Endometrium (tissue), 2 donors: ENCODE measurements at regions not wholly inside any gene's neighbourhood (a gene's known extent, or its start where the extent isn't known, plus 50 kb on each side); places are given as distances from the start of the nearest gene placed in this dataset.
"Not testable (repeated sequence)": the region's sequence is repeated elsewhere in the genome, so short reads cannot be mapped to it uniquely, and the experiment has no call there.

ENCODE experiments used
- FAIRE-seq: peaks from 2 replicates; lab custom pipeline; 2012; peaks lifted over from hg19 to GRCh38; lab: Jason Lieb, UNC
- donor health status: control.
- donor health status: control.

DNA sequence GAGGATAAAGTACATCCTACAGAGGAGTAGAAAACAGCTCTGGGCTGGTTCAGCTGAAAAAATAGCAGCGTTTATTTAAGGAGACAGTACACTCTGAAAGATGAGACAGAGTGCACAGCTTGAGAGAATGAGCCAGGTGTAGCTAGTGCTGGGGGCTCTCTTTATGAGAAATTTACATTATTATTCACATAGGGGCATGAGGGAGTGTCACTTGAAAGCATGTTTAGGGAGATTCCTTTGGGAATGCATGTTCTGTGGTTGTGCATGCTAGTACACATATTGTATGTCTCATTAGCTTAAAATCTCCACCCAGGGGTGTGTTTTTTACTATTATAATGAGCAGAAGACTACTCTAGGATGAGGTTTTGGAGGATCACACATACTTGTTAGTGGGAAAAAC, 1224.4 kb downstream of the REEP3 start:
- FAIRE-seq = no peak

DNA sequence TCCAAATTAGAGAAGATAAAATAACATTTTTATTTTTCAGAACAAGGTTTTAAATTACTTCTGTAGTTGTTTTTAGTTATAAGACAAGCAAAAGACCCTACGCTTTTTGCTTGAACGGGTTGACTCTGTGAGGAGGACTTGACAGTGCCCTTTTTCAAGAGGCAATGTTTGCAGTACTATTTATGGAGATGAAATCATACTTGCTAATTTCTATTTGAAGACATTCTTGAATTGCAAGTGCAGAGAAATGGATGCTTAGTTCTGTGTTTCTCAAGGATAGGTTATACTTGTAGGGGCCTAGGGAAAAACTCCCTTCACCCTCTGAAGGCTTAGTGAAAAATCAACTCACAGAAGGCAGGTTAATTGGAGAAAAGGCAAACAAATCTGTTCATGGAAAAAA, 1229.5 kb downstream of the REEP3 start:
- FAIRE-seq = no peak

DNA sequence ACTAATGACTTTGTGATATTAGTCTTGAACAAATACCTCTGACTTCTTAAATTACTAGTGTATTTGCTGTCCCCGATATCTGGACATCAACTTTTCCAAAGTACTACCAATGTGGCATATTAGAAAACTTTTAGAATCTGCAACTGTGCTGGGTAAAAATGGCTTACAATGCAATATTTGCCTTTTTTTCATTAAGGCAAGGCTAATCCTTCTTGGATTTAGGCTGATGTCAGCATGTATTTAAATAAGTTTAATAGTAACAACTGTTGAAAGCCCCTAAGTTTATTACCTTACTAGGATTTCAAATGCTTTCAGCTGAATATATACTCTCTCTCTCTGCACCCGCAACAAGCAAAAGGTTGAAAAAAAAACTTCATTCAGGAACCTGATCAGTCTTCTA, 1232.3 kb downstream of the REEP3 start:
- no peak for FAIRE-seq

DNA sequence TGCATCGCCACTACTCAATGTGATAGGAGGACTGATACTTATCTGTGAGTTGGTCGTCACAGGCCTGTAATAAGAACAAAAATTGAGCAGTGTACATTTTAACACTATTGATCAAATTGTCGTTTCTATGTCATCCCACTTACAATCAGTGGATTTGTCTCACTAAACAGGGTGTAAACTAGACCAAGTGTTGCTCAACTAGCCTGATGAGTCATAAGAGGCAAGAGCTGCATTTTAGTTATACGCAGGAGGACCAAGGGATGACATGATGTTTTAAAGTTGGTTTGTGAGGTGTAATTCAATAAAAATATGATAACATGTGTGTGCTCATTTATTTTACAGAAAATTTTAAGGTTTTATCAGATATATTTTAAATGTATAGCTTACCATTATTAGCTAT, 1239.2 kb downstream of the REEP3 start:
- FAIRE-seq = no peak

DNA sequence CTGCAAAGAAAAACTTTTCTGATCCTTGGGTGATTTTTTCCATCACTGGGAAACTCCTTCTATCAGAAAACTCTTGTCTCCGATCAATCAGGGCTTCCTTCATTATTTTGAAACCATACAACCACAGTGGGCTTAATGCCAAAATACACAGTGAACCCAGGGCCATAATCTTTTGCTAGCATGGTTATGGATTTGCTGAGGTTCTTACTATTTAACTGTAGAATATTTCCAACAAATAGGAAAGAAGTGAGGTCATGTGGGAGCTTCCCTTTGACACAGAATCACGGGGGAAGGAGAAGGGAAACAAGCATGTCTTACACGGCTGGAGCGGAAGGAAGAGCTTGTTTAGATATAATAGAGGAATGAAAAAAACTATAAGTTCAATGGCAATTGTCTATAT, 1241.7 kb downstream of the REEP3 start:
- no peak for FAIRE-seq

DNA sequence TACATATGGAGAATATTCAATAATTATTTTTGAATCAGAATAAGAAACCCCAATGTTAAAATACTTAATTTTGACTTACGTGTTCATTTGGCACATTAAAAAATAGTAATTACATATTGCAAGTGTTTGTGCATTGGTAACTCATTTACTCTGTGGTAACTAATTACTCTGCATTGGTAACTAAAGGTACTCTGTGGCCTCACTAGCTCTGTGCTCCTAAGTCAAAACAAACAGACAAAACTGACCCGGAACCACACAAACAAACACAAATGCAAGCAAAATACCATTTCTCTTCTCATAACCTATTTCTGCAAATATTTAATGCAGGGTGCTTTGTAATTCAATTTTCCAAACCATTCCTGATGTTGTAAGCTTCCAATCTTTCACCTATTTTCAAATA, 1244.3 kb downstream of the REEP3 start:
- FAIRE-seq = no peak

DNA sequence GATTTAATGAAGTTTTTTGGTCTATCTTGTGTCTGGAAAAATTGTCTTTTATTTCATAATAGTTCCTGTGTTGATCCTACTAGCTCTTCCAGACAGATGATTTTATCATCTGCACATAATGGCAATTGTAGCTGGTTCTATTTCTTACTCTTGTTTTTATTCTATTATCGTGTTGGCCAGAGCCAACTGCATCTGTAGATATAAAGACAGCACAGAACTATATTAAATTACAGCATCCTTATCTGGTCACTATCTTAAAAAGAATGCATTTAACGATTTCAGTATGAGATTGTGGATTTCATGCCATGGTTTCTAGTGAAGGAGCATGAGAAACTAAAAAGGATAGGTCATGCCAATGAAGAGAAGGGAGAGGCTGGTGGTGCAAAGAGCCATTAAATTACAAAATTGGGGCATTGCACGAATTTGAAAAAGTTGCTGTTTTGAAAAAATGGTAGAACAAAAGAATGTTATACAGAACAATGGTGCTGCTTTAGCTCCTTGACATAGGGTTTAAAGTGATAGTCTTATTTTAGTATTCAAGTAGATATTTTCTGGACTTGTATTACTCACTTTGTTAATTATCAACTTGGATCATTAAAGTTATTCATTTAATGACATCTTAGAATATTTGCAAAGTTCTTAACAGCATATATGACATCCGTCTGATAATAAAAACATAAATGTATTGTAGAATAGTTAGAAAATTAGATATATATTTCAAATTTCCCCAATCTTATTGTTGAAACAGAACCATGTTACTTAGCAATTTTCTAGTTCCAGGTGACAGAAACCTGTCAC, 1250.3 kb downstream of the REEP3 start:
- no peak for FAIRE-seq

DNA sequence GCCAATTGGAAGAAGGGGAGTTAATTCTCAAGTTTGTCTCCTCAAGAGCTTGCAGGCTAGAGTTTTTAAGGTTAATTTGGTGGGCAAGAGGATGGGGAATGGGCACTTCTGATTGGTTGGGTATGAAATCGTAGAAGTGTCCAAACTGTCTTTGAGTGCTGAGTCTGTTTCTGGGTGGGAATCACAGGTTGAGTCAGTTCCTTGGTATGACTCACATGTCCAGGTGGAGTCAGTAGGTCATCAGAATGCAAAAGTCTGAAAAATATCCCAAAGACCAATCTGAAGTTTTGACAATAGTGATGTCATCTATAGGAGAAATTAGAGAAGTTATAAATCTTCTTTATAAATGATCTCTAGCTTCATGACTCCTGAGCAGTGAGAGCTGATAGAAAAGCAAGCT, 1252.2 kb downstream of the REEP3 start:
- no peak for FAIRE-seq

DNA sequence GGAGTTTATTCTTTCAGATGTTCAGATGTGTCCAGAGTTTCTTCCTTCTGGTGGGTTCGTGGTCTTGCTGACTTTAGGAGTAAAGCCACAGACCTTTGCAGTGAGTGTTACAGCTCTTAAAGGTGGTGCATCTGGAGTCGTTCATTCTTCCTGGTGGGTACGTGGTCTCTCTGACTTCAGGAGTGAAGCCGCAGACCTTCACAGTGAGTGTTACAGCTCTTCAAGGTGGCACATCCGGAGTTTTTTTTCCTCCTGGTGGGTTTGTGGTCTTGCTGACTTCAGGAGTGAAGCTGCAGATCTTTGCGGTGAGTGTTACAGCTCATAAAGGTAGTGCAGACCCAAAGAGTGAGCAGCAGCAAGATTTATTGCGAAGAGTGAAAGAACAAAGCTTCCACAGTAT, 1263.2 kb downstream of the REEP3 start:
- not testable (repeated sequence) for FAIRE-seq

DNA sequence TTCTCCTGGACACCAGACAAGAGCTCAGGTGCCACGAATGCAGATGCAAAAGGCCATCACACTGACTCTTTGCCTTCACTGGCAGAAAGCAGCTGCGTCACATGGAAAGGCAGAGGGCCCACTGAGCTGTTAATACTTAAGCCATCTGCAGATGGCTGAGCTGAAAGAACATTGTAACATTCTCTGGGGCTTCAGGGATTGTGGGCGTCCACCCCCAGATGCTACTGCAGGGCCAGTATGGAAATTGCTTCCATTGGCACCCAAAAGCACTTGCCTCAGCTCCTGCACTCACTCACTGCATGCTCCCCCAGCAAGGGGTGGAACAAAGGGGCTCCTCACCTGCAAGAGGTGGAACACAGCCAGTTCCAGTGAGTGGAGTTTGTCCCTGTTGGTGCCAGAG, 1264.6 kb downstream of the REEP3 start:
- FAIRE-seq = no peak

DNA sequence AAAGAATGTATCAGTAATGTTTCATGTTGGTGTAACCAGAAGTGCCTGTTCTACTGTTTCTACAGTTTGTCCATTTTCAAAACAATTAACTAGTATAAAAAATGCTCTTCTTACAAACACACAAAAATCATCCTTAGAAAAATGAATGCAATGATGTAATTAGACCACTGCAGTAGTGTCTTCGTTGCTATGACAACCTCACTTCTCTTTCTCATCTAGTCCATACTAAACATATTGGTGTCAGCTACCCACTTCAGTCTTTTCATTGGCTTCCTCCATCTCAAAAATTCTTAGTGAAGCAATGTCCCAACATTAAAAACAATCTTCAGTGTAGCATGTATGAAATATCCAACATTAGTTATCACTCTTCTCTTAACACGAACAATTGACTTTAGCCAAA, 1265.8 kb downstream of the REEP3 start:
- FAIRE-seq = no peak

DNA sequence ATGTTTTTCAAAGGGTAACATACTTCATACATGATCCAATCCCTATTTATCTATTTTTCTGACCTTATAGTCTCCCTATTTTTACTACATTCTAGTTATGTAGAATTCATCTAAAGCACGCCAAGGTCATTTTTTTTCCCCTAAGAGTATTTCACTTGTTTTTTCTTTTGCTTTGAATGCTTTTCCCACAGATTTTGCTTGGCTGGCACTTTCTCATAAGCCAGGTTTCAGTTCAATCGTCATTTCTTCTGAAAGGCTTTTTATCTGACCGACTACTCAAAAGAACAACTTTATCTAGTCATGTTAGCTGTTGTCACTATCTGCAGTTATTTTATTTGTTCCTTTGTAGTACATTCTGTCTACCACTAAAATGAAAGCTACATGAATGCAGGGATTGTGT, 1274.6 kb downstream of the REEP3 start:
- no peak for FAIRE-seq

DNA sequence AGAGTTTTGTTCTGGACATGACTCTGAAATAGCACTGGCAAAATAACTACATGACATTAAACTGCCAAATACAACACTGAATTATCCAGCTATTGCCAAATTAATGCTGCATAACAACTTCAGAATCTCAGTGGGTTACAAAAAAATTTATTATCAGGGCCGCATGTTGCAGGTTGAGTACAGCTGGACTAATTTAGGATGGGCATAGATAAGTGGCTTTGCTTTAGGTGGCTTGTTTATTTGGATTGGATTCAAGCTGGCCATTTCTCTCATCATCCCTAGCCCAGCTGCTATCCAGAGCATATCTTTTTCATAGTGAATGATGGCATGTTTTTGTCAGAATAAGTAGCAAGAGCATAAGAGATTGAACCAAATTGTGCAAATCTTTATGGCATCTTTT, 1277.1 kb downstream of the REEP3 start:
- no peak for FAIRE-seq

DNA sequence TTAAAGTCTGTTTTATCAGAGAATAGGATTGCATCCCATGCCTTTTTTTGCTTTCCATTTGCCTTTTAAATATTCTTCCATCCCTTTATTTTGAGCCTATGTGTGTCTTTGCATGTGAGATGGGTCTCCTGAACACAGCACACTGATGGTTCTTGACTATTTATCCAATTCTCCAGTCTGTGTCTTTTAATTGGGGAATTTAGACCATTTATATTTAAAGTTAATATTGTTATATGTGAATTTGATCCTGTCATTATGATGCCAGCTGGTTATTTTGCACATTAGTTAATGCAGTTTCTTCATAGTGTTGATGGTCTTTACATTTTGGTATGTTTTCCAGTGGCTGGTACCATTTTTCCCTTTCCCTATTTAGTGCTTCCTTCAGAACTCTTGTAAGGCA, 1287.0 kb downstream of the REEP3 start:
- not testable (repeated sequence) for FAIRE-seq

DNA sequence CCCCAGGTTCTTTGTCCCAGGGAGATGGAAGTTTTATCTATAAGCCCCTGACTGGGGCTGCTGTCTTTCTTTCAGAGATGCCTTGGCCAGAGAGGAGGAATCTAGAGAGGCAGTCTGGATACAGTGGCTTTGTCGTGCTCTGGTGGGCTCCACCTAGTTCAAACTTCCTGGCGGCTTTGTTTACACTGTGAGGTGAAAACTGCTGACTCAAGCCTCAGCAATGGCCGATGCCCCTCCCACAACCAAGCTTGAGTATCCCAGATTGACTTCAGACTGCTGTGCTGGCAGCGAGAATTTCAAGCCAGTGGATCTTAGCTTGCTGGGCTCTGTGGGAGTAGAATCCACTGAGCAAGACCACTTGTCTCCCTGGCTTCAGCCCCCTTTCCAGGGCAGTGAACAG, 1288.8 kb downstream of the REEP3 start:
- FAIRE-seq = not testable (repeated sequence)

DNA sequence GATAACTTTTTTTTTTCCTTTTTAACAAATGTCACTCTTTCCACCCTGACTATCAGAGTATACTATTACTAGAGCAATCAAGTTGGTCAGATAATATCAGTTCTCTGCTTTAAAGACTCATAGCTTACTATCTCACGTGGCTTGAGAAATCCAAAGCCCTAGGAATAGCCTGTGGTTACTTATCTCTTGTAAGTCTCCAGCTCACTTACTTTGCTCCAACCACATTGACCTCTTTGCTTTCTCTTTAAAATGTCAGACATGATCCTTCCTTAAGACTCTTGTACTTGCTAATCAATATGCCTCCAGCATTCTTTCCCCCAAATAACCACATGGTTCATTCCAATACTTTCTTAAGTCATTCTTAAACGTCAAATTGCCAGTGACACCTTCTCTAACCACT, 1292.2 kb downstream of the REEP3 start:
- no peak for FAIRE-seq

DNA sequence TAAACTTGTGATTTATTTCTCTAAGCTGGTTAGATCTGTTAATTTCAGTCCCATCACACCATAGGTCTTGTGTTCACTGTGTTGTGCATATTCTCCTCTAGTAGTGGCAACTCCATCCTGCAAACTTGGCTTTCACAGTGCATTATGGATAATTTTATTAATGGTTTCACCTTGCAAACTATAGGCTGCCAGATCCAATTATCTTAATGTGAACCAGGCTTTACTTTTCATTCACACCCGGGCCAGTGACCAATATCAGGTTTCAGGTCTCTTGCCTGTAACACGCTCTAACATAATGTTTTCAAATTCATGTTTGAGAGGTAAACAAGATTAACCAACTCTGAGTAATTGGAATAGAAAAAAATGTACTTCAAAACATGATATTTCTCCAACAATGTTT, 1293.0 kb downstream of the REEP3 start:
- FAIRE-seq = no peak

DNA sequence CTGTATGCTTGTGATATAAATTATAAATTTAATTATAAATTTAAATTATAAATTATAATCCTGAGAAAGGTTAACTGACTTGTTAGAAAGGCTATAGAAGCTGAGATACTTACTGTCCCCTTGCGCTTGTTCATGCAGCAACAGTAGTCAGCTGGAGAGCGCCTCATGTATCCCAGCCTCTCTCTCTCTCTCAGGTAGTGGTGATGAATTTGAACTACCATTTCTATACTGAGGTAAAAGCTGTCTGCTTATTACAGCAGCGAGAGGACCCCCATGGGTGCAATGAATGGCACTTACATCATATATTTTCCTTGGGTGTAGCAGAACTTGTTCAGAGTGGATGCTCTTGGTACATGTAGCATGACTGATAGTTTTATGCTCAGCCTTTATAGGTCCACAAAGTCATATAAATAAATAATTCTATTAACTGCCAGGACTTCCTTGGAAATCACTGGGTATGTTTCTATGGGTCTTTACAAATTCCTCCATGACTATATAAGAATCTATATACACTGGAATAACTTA, 1308.7 kb downstream of the REEP3 start:
- no peak for FAIRE-seq

DNA sequence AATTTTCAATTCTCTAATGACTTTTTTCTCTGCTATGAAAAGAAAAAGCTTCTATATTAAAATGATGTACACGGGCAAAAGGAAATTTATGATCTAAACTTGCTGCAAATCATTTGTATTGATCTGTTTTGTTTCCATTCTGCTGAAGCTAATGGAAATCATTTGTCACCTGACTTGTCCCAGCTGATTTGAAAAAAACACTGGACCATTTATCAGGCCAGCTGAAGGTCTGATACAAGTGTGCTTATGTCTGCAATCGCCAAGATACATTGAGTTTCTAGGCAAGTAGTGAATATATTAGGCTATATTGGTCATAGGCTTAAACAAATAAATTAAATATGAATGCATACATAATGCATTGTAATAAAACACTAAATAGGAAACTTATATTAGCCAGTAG, 1309.7 kb downstream of the REEP3 start:
- FAIRE-seq = no peak

DNA sequence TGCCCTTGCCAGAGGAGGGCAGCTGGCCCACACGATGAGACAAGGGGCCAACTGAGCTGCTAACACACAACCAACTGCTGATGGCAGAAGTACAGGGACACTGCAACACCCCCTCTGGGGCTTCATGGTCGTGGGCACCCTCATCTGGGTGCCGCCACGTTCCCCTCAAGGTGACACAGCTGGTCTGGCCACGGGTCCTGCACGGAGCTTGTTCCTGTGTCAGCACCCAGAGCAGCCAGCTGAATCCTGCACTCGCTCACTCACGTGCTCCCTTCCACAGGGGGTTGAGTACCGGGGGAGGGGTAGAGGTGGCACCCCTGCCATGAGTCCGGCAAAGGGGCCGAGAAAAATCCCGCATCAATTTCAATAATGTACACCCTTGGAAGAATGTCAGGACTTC, 1319.1 kb downstream of the REEP3 start:
- FAIRE-seq = no peak

DNA sequence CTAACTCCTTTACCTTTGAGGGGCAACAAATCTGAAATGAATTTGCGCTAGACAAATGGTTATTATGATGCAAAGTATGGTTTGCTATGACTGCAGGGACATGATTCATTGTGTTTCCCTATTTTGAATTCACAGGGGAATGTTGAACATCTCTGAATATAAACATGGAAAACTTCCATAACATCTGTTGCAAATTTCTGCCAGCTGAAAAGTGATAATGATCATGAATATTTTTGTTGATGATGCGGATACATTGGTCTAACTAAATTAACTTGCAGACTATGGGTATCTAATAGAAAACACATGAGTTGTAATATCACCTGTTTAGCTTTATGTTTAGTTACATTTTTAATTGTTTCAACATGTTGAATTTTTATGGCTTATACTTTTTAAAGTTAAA, 1325.5 kb downstream of the REEP3 start:
- FAIRE-seq = peak; percentile 98

DNA sequence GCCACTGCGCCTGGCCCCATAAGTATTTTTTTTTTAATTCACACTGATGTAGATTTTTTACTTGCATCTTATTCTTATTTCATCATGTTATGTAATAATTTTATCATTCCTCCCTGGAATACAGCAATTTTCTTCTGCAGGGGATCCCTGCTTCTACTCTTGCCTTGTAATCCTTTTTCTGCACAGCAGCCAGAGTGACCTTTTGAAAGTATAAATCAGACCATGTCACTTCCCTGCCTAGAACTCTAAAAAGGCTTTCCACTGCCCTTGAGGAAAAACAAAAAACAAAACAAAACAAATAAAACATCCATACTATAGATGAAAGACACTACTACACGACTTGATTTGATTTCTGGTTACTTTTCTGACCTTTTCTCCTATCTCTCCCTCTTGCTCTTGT, 1334.7 kb downstream of the REEP3 start:
- no peak for FAIRE-seq

DNA sequence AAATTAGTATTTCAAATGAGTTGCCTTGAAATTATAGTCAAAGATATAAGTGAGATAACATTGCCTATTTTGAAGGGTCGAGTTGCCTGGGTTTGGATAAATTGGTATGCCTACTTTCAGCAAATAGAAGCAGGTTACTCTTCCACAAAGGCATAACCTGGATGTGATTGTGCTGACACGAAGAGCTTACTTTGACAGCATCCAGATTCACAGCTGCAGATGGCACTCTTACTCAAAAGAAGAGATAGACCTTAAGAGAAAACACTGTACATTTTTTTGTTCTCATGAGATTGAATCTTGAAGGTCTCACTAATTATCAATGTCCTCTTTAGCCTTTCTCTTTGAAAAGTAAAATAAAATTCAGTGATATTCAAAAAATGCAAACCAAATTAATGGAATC, 1338.7 kb downstream of the REEP3 start:
- no peak for FAIRE-seq

DNA sequence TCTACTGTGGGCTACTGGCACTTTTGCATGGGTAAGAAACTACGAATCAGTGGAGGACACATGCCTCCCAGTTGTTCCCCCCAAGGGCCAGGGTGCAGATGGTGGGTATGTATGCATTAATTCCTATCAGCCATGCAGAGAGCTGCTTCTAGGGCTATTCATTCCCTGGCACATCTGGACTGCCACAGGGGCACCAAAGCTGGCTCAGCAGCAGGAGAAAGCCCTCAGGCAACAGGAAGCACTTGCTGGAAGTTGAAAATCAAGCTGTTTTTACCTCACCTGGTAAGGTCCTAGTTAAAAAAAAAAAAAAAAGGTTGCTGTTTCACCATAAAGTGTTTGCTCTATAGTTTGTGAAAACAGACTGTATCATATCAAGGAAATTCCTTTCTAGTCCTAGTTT, 1342.6 kb downstream of the REEP3 start:
- FAIRE-seq = no peak
